AG04450 (cell line): ENCODE measurements at regions not wholly inside any gene's neighbourhood (a gene's known extent, or its start where the extent isn't known, plus 50 kb on each side); places are given as distances from the start of the nearest gene placed in this dataset.
"Not testable (repeated sequence)": the region's sequence is repeated elsewhere in the genome, so short reads cannot be mapped to it uniquely, and the experiment has no call there.

ENCODE experiments used
- CTCF ChIA-PET: fragments of 300-600, 350-600 bp; formaldehyde crosslinking; extraction: SDS; loops from one replicate; lab custom pipeline; 2022; ENCODE audit warnings: antibody characterized with exemption, inconsistent platforms; lab: Charles Lee
- POLR2A ChIA-PET: fragments of 350-600 bp; formaldehyde crosslinking; extraction: SDS; loops from one replicate; lab custom pipeline; 2021; ENCODE audit warnings: antibody characterized with exemption, inconsistent platforms; lab: Yijun Ruan, JAX
- DNase-seq: peaks from one replicate; pipeline ENCODE4 v3.0.0-alpha.2; 2011; ENCODE audit warnings: low read depth, low spot score
- H3K27ac ChIP-seq: one replicate; pipeline ENCODE4 v1.5.1; 2012; ENCODE audit warnings: low read depth, low read length, control low read depth
- H3K27me3 ChIP-seq: one replicate; pipeline ENCODE4 v1.6.0; 2012; ENCODE audit warnings: low read length; ENCODE audit not compliant: control insufficient read depth, insufficient read depth
- H3K4me3 ChIP-seq: 2 replicates; pipeline ENCODE4 v1.5.1; 2011; ENCODE audit warnings: mild to moderate bottlenecking, low read depth, low read length, control low read depth
- H3K9me3 ChIP-seq: 2 replicates; pipeline ENCODE4 v1.5.1; 2012; ENCODE audit warnings: low read length; ENCODE audit not compliant: control insufficient read depth, insufficient read depth
- TF ChIP-seq, protein P1 (sequence below): IDR thresholded peaks from 2 replicates; pipeline ENCODE4 v1.5.1; 2011; ENCODE audit warnings: low read depth, low read length, control low read depth, inconsistent platforms

DNA sequence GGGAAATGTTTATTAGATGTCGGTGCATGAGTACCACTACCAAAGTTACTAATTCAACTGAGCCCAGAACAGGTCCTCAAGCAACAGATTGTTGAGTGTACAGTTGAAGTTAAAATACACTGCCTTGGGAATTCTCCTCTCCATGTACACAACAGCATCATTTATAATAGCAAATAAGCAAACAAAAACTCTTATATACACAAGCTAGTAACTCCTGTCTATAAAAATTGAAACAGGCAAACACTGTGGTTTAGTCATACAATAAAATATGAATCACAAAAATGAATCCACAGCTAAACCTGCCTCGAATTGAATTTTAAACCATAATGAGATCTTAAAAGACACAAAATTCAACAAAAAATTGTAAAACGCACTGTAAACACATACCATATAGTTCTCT is 681.1 kb downstream of the C12orf50 start:
- no peak overlapping the region for H3K4me3 ChIP-seq
- H3K9me3 ChIP-seq = no peaks in the 10 kb centered on the region
- no peak for DNase-seq
- no peak overlapping the region for H3K27ac ChIP-seq
- TF ChIP-seq, protein P1, sequence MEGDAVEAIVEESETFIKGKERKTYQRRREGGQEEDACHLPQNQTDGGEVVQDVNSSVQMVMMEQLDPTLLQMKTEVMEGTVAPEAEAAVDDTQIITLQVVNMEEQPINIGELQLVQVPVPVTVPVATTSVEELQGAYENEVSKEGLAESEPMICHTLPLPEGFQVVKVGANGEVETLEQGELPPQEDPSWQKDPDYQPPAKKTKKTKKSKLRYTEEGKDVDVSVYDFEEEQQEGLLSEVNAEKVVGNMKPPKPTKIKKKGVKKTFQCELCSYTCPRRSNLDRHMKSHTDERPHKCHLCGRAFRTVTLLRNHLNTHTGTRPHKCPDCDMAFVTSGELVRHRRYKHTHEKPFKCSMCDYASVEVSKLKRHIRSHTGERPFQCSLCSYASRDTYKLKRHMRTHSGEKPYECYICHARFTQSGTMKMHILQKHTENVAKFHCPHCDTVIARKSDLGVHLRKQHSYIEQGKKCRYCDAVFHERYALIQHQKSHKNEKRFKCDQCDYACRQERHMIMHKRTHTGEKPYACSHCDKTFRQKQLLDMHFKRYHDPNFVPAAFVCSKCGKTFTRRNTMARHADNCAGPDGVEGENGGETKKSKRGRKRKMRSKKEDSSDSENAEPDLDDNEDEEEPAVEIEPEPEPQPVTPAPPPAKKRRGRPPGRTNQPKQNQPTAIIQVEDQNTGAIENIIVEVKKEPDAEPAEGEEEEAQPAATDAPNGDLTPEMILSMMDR = no peak
- H3K27me3 ChIP-seq = no peaks in the 10 kb centered on the region
- ChIA-PET POLR2A (no interaction called here), CTCF (no interaction called here)

DNA sequence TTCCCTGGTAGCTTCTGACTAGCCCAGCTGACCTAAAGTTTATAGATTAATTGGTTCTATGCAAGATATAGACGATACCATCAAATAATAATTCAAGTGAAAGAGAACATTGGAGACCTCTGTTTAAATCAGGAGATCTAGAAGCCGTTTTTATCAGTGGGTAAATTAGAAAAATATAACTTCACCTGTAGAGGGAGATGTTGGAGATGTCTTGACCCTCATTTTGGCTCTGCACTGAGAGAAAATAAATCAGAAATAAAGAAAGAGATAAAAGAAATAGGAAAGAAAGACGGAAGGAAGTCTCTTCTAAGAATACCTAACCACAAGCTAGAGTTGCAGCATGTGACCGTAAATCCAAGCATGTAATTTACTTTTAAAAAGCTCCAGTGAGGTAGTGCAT is 684.5 kb downstream of the C12orf50 start:
- no peaks in the 10 kb centered on the region for H3K27me3 ChIP-seq
- DNase-seq = no peak
- no peak overlapping the region for H3K4me3 ChIP-seq
- TF ChIP-seq, protein P1 = 0 out of 2 replicates have a peak, but pooled peaks have one; percentile 28
- ChIA-PET POLR2A (no interaction called here), CTCF (interaction anchor here (0.9 to 1.5 kb wide), 3 partner anchors 96 to 608 kb away, joined by 3 to 7 read pairs (median 3); no protein-coding TSS in a partner anchor)
- no peaks in the 10 kb centered on the region for H3K9me3 ChIP-seq
- no peak overlapping the region for H3K27ac ChIP-seq

DNA sequence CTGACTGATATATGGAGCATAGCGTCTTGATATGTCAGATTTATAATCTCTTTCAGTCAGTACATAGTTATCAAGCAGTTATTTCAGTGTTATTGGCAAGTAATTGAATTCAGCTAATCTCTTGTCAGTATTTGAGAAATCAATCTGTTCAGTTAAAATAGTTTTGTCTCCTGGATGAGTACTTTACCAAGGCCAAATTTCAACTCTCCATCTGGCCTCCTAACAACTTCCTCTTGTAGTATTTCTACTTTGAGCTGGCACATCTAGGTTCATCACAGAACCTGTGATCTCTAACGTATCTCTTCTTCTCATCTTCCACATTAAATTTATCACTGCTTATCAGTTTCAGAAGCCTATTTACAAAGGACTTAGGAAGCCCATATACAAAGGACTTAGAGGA is 690.5 kb downstream of the C12orf50 start:
- Histone ChIP-seq H3K9me3 (no peaks in the 10 kb centered on the region), H3K4me3 (no peak overlapping the region), H3K27me3 (no peaks in the 10 kb centered on the region), H3K27ac (no peak overlapping the region)
- CTCF ChIA-PET = no interaction called here
- POLR2A ChIA-PET = no interaction called here
- DNase-seq = no peak
- TF ChIP-seq, protein P1 = no peak

DNA sequence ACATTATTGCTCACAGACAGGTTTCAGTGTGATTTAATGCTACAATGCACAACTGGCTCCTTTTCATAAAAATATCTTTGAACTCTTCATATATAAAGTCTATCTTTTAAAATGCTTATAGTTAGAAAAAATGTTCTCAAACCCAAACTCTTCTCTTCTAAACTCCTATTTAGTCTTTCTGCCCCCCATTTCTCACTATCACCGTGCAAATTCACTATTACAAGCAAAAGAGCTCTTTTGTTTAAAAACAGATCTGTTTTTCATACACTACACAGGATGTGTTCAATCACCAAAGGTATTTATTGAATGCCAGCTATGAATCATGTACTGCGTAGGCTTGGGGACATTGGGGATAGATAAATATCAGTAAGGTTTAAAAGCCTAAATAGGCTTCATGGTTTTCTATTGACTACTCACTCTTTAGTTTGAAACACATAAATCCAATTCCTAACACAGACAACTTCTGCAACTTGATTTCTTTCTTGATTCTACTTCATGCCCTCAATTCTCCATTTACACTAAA is 692.3 kb downstream of the C12orf50 start:
- Histone ChIP-seq H3K4me3 (no peak overlapping the region), H3K27ac (no peak overlapping the region), H3K9me3 (no peaks in the 10 kb centered on the region), H3K27me3 (no peaks in the 10 kb centered on the region)
- TF ChIP-seq, protein P1 = no peak
- DNase-seq = no peak
- ChIA-PET CTCF (no interaction called here), POLR2A (no interaction called here)

DNA sequence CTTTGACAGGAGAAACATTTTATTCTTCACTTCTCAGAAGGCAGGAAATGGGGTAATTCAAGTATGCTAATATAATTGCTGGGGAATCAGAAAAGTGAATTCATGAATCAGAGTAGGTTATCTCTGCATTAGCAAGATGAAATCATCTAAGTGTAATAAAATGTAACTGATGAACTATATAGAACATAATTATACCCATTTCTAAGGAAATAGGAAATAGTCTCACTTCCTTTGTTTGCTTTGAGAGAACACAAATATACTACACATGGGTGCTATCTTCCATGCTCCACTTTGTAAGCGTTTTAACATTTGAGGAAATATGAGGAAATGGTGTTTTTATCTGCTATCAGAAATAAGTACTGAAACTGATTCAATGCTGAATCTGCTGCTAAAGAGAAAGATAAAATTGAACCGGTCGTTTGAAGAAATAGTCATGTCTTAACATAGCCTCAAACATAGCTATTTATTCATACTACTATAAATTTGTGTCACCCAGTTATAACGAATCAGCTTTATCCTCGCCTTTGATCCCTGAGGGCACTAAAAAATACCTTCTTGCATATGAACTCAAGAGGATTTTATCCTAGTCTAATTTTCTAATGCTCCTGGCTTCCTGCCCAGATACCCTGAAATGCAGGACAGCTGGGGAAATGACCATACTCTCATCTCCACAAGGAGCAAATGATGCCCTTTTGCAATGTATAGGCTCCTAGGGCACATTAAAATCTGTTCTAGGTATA is 696.0 kb downstream of the C12orf50 start:
- Histone ChIP-seq H3K9me3 (peaks cover 3% of the 10 kb centered on the region; the same call in 1 of the 2 replicates), H3K27me3 (no peaks in the 10 kb centered on the region), H3K4me3 (no peak overlapping the region), H3K27ac (no peak overlapping the region)
- TF ChIP-seq, protein P1 = no peak
- ChIA-PET POLR2A (interaction anchor here (0.5 kb wide), 1 partner anchor 326 kb away, joined by 3 read pairs; no protein-coding TSS in a partner anchor), CTCF (no interaction called here)
- DNase-seq = no peak

DNA sequence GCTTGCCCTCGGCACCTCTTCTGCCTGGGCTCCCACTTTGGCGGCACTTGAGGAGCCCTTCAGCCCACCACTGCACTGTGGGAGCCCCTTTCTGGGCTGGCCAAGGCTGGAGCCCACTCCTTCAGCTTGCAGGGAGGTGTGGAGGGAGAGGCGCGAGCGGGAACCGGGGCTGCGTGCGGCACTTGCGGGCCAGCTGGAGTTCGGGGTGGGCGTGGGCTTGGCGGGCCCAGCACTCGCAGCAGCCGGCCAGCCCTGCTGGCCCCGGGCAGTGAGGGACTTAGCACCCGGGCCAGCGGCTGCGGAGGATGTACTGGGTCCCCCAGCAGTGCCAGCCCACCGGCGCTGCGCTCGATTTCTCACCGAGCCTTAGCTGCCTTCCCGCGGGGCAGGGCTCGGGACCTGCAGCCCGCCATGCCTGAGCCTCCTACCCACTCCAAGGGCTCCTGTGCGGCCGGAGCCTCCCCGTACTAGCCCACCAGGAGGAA is 699.1 kb downstream of the C12orf50 start:
- CTCF ChIA-PET, POLR2A ChIA-PET, H3K4me3 ChIP-seq, DNase-seq, H3K27ac ChIP-seq, H3K27me3 ChIP-seq, H3K9me3 ChIP-seq: not testable (repeated sequence)
